ENCODE measurements at regions not wholly inside any gene's neighbourhood (a gene's known extent, or its start where the extent isn't known, plus 50 kb on each side); places are given as distances from the start of the nearest gene placed in this dataset.

- TF ChIP-seq POLR2A (IDR thresholded peaks at IDR 0.05) = no peak
- TF ChIP-seq, protein P1, sequence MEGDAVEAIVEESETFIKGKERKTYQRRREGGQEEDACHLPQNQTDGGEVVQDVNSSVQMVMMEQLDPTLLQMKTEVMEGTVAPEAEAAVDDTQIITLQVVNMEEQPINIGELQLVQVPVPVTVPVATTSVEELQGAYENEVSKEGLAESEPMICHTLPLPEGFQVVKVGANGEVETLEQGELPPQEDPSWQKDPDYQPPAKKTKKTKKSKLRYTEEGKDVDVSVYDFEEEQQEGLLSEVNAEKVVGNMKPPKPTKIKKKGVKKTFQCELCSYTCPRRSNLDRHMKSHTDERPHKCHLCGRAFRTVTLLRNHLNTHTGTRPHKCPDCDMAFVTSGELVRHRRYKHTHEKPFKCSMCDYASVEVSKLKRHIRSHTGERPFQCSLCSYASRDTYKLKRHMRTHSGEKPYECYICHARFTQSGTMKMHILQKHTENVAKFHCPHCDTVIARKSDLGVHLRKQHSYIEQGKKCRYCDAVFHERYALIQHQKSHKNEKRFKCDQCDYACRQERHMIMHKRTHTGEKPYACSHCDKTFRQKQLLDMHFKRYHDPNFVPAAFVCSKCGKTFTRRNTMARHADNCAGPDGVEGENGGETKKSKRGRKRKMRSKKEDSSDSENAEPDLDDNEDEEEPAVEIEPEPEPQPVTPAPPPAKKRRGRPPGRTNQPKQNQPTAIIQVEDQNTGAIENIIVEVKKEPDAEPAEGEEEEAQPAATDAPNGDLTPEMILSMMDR (IDR thresholded peaks at IDR 0.05 in 4 of 5, conservative IDR thresholded peaks at IDR 0.05 in 1 of 5) = no peak
Measured at GRCh38 chr2:220134756-220135534, 507.5 kb downstream of the SLC4A3 start.

Measured in gastrocnemius medialis (tissue), 4 donors.